ENCODE measurements at regions not wholly inside any gene's neighbourhood (a gene's known extent, or its start where the extent isn't known, plus 50 kb on each side); places are given as distances from the start of the nearest gene placed in this dataset.

GRCh38 chr5:162852134-162852533 is 585.3 kb upstream of the CCNG1 start:
- Histone ChIP-seq H3K79me2 (ENCODE audit: insufficient read depth, low read length) (no peaks in the 10 kb centered on the region), H4K5ac (ENCODE audit: insufficient read length, low read depth, low read length) (no peak overlapping the region), H2BK12ac (ENCODE audit: insufficient read length, low read depth, low read length) (no peak overlapping the region), H4K91ac (ENCODE audit: insufficient read length, low read depth, low read length) (no peak overlapping the region), H3K27ac (ENCODE audit: insufficient read length, low read depth, low read length) (no peak overlapping the region), H3K56ac (ENCODE audit: insufficient read length, low read depth, low read length) (no peak overlapping the region), H3K4ac (ENCODE audit: low read depth, low read length) (no peak overlapping the region), H3K4me1 (ENCODE audit: insufficient read depth, low read length) (no peaks in the 10 kb centered on the region), H3K79me1 (ENCODE audit: insufficient read depth, low read depth, low read length, poor library complexity, severe bottlenecking) (no peaks in the 10 kb centered on the region), H3K4me2 (ENCODE audit: insufficient read depth, insufficient read length, low read length) (no peak overlapping the region), H3K14ac (ENCODE audit: insufficient read depth, low read length) (no peak overlapping the region), H2BK15ac (ENCODE audit: low read depth, low read length) (no peak overlapping the region), H3K27me3 (ENCODE audit: insufficient read depth, low read length) (no peaks in the 10 kb centered on the region), H2BK120ac (ENCODE audit: low read depth, low read length, poor library complexity, severe bottlenecking) (no peak overlapping the region), H3K9ac (ENCODE audit: extremely low read depth, insufficient read length, low read length) (no peak overlapping the region), H2BK5ac (ENCODE audit: insufficient read length, low read length) (no peak overlapping the region), H3K18ac (ENCODE audit: insufficient read length, low read depth, low read length) (no peak overlapping the region), H4K8ac (replicated peaks; ENCODE audit: insufficient read length, low read depth, low read length) (no peak overlapping the region), H3K23ac (ENCODE audit: insufficient read length, low read depth, low read length) (no peak overlapping the region), H4K20me1 (ENCODE audit: control insufficient read depth, insufficient read depth, insufficient read length) (no peaks in the 10 kb centered on the region), H3K9me3 (ENCODE audit: control insufficient read depth, low read depth, low read length) (no peaks in the 10 kb centered on the region), H2AK5ac (ENCODE audit: insufficient read length, low read length) (no peak overlapping the region), H2AFZ (ENCODE audit: low read length) (no peak overlapping the region), H3T11ph (ENCODE audit: low read length) (no peak overlapping the region), H2BK20ac (ENCODE audit: low read depth, low read length, poor library complexity, severe bottlenecking) (no peak overlapping the region), H3K23me2 (ENCODE audit: insufficient read length, low read depth, low read length, poor library complexity, severe bottlenecking) (no peaks in the 10 kb centered on the region)
- H3K4me3 Mint-ChIP-seq: no peak overlapping the region
- H3K4me1 Mint-ChIP-seq: no peaks in the 10 kb centered on the region
- no peaks in the 10 kb centered on the region for H3K27me3 Mint-ChIP-seq (ENCODE audit: low read depth)
- H3K27ac Mint-ChIP-seq: peak overlapping the region in 1 of 3 experiments; percentile 19; a peak in 3 of 7 replicates
- WGBS (ENCODE audit: extremely low coverage, insufficient read length, low lambda C conversion rate): no CpG with 5 or more reads among the region's 2 CpGs
- peaks cover 3 to 9% of the 10 kb centered on the region in 2 experiments; a peak in 4 of 5 replicates for H3K9me3 Mint-ChIP-seq
- DNase-seq: no peak
- peaks cover 0 to 3% (median 0%) of the 10 kb centered on the region in 3 experiments; a peak in 2 of 7 replicates for H3K36me3 Mint-ChIP-seq (ENCODE audit: insufficient read depth in 1 of 3, low read depth in 3 of 3)
- TF ChIP-seq CTCF (conservative IDR thresholded peaks at IDR 0.05): no peak; the same call in 2 of the 3 replicates
